Right renal pelvis (tissue), 4 donors: ENCODE measurements at regions not wholly inside any gene's neighbourhood (a gene's known extent, or its start where the extent isn't known, plus 50 kb on each side); places are given as distances from the start of the nearest gene placed in this dataset.
"Not testable (repeated sequence)": the region's sequence is repeated elsewhere in the genome, so short reads cannot be mapped to it uniquely, and the experiment has no call there.

Experiments
- DNase-seq, 4 donors: peaks; one replicate each; pipeline ENCODE4 v3.0.0-alpha.2; 2013; ENCODE audit warnings: low read depth in 4 of 4, low spot score in 3 of 4, missing footprints in 1 of 4

DNA sequence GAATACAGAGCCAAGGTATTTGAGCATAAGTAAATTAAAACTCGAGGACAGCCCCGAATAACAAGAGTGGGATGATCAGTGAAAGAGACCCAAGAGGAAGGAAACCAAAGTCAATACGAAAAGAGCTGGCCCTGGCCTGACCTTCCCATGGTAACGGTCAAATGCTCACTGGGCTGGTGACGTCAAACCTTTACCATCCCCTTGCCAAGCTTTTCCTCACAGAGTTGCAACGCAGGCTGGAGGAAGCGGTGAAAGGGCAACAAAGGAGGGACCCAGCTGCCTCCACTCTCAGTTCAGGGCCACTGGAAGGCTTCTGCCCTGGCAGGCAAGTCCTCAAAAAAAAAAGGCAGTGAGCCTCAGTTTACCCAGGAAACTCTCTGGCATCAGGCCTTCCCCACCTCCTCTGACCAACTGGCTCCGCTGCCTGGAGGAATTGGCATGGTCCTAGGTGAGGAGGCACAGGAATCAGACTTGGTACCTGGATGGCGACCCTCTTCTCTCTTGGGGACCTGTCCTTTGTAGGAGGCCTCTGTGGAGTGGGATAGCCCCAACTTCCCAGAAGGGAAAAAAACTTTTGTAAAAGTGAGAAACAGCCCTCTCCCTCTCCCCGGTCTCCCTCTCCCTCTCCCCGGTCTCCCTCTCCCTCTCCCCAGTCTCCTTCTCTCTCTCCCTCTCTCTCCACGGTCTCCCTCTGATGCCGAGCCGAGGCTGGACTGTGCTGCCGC is 212.4 kb downstream of the ANAPC1 start:
- DNase-seq: no peak

GRCh38 chr2:111672641-111673040 is 211.4 kb downstream of the ANAPC1 start:
- not testable (repeated sequence) for DNase-seq

DNA sequence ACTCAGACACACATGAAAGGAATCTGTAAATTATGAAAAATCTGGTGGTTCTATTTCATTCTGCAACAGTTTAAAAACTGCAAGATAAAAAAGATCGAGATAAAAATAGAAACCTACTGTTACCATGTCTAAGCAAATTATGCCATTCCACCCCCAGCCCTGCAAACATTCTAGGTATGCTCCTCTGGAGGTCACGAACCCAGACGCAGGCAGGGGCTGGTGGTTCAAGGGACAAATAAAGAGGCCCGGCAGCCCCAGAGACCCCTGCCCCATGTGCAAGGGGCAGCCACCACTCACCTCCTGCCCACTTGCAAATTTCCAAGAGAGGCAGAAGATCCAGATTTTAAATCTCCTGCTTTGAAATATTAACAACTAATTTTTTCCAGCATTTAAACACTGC is 210.5 kb downstream of the ANAPC1 start:
- DNase-seq: no peak

DNA sequence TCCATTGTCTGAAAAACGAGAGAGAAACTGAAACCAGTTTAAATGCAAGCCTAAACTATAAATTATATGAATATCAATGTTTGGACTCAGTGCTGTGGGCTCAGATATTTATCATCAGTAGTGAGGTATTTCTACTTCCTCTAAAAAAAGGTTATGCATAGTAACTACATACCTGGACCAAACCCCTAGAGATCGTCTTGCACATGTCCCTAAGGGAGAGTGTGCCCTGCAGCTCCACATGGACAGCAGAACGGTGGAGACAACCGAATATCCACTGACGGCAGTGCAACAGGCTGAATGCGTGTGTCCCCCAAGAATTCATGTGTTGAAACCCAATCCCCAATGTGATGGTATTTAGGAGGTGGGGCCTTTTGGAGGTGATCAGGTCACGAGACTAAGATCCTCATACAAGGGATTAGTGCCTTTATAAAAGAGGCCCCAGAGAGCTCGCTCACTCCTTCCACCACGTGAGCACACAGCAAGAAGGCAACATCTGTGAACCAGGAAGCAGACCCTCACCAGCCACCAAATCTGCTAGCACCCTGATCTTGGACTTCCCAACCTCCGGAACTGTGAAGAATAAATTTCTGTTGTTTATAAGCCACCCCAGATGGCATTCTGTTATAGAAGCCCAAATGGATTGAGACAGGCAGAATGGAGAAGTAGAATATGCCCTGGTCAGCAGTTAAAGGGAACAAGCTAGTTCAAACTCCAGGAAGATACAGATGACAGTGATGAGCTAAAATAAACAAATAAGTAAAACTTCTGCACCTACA is 208.4 kb downstream of the ANAPC1 start:
- DNase-seq: no peak

GRCh38 chr2:111676291-111676822 is 207.6 kb downstream of the ANAPC1 start:
- no peak for DNase-seq

GRCh38 chr2:111678161-111678560 is 205.8 kb downstream of the ANAPC1 start:
- DNase-seq: no peak

DNA sequence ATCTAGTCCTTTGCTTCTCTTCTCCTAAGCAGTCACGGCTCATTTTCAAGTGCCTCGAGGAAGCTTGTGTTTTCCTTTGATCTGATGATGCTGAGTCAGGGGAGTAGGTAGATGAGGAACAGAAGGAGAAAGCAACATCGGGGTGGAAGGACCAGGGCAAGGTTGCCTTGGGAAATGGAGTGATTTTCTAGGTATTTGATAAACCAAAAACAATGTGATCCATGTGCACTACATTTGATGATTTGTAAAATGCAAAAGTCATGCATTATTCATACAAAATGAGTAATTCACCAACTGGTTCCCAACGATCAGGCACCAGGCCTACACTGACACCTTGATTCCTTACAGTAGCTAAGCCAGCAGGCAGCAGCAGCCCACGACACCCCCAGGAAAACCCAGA is 205.3 kb downstream of the ANAPC1 start:
- DNase-seq: no peak

DNA sequence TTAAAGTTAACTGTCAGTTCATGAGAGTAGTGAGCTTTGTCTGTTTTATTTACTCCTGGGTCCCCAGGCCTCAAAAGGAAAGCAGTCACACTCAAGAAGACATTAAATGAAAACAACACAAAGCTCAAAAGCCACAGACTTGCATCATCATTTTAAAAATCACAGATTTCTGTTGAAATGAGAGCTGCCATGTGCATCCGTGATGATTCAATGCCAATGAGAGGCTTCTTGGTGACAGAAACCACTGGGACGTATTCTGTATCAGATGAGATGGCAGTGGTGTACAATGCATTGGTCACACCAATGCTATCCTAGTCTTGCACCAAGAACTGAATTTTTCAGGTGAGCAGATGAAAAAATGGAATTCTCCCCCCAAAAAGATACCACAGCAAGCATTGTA is 204.8 kb downstream of the ANAPC1 start:
- no peak for DNase-seq

DNA sequence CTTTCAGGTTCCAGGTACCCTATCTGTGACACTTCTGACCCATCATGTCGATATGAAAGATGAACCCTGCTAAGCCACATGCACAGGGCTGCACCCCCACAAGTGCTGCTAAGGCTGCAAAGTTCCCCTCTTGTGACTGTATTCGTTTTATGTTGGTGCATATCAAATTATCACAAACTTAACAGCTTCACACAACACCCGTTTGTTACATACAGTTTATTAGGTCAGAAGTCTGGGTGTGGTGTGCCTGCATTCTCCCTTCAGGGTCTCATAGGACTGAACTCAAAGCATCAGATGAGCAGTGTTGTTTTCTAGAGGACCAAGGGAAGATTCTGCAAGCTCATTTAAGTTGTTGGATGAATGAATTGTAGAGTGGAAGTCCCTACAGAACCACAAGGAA is 199.4 kb downstream of the ANAPC1 start:
- DNase-seq: no peak

- DNase-seq: no peak
Observed at GRCh38 chr2:111685342-111685741, 198.7 kb downstream of the ANAPC1 start.

- no peak for DNase-seq
Observed at GRCh38 chr2:111686994-111687393, 197.0 kb downstream of the ANAPC1 start.

- DNase-seq: no peak
Observed at GRCh38 chr2:111687911-111688310, 196.1 kb downstream of the ANAPC1 start.

DNA sequence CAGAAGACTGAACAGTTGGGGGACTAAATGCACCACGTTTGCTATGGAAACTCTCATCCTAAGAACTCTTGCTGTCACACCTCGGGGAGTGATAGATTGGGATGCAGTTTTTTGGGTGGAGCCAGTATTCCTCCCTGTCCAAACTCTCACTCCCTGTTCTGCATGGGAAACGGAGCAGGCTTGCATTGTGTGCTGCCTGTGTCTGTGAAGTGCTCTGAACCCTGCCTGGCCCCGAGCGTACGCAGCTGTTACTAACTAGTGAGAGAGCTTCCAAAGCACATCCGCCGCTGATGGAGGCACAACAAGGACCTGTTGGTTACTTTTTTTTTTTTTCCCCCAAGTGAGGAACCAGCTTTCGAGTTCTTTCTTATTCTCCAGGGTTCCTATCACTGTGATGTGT is 195.5 kb downstream of the ANAPC1 start:
- DNase-seq: no peak

GRCh38 chr2:111689174-111689573 is 194.8 kb downstream of the ANAPC1 start:
- DNase-seq: no peak

GRCh38 chr2:111689941-111690340 is 194.1 kb downstream of the ANAPC1 start:
- DNase-seq: no peak

- DNase-seq: no peak
Observed at GRCh38 chr2:111691164-111691875, 192.7 kb downstream of the ANAPC1 start.

- no peak for DNase-seq
Observed at GRCh38 chr2:111692311-111692710, 191.7 kb downstream of the ANAPC1 start.

DNA sequence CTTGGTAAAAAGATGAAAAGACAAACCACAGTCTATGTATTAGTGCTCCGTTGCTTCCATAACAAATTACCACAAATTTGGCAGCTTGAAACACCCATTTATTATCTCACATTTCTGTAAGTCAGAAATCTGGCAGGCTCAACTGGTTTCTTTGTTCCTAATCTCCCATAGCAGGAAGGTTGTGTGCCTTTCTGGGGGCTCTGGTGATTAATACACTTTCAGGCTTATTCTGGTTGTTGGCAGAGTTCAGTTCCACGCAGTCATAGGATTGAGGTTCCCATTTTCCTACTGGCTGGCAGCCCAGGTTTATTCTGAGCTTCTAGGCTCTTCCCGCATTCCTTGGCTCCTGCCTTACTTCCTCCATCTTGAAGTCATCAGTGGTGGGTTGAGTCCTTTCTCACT is 189.3 kb downstream of the ANAPC1 start:
- DNase-seq: no peak

DNA sequence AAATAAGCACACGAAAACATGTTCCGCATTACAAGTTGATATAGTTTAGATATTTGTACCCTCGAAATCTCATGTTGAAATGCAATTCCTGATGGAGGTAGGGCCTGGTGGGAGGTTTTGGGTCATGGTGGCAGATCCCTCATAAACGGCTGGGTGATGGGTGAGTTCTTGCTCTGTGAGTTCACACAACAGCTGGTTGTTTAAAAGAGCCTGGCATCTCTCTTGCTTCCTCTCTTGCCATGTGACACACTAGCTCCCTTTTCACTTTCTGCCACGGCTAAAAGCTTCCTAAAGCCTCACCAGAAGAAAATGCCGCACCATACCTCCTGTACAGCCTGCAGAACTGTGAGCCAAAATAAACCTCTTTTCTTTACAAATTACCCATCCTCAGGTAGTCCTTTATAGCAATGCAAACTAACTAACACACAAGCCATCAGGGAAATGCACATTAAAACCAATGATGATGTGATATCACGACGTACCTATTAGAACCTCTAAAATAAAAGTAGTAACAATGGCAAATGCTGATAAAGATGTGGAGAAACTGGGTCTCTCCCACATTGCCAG is 188.5 kb downstream of the ANAPC1 start:
- DNase-seq: no peak

DNA sequence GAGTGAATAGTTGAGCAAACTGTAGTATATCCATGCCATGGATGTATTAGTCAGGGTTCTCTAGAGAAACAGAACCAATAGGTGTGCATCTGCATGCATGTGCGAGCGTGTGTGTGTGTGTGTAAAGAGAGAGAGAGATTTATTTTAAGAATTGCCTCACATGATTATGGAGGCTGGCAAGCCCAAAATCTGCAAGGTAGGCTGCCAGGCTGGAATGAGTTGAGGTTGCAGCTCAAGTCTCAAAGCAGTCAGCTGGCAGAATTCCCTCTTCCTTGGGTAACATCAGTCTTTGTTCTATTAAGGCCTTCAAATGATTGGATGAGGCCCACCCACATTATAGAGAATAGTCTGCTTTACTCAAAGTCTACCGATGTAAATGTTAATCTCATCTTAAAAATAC is 187.8 kb downstream of the ANAPC1 start:
- no peak for DNase-seq

DNA sequence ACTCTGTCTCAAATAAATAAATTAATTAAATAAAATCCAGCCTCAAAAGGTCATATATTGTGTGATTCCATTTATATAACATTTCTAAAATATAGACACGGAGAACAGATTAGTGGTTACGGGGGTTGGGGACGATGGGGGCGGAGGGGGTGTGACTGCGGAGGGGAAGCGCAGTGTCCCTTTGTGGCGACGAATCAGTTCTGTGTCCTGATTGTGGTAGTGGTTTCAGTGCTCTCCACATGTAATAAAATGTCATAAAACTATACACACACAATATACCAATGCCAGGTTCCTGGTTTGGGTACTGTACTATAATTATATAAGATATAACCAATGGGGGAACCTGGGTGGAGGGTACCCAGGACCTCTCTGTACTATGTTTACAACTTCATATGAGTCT is 186.4 kb downstream of the ANAPC1 start:
- no peak for DNase-seq
